GM19193 (cell line): ENCODE measurements at regions not wholly inside any gene's neighbourhood (a gene's known extent, or its start where the extent isn't known, plus 50 kb on each side); places are given as distances from the start of the nearest gene placed in this dataset.

Experiments
- POLR2A ChIP-seq: IDR thresholded peaks from 4 replicates; pipeline ENCODE4 v1.6.1; 2011; ENCODE audit not compliant: insufficient read depth, insufficient read length; ENCODE audit errors: extremely low read depth

DNA sequence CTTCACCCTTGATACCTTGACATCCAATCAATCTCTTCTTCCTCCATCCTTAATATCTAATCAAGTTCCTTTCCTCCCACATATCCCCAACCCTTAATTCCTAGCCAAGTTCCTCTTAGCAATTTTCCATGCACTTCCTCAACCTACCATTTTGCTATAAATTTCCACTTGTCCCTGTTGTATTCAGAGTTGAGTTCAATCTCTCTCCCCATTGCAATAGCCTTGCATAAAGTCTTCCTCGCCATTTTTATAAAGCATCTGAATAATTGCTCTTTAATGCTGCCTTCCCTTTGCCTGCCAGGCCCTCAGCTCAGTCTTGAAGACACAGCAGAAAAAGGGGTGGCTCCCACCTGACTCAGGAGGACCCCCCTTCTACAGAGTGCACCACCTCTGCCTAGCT lies 390.3 kb downstream of the HHIPL2 start:
- no peak for TF ChIP-seq POLR2A

DNA sequence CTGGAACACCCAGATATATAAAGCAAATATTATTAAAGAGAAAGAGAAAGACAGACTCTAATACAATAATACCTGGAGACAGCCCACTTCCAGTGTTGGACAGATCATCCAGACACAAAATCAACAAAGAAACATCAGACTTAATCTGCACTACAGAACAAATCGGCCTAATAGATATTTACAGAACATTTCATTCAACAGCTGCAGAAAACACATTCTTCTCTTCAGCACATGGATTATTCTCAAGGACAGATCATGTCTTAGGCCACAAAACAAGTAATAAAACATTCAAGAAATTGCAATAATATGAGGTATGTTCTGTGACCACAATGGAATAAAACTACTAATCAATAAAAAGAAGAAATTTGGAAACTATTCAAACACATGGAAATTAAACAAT lies 398.3 kb upstream of the DUSP10 start:
- TF ChIP-seq POLR2A, result no peak

DNA sequence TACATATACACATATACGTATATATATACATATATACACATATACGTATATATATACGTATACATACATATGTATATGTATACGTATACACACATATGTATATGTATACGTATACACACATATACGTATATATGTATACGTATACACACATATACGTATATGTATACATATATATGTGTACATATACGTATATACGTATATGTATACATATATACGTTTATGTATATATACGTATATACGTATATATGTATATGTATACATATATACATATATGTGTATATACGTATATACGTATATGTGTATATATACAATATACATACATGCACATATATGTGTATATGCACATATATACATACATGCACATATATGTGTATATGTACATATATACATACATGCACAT lies 396.2 kb upstream of the DUSP10 start:
- no peak for TF ChIP-seq POLR2A

DNA sequence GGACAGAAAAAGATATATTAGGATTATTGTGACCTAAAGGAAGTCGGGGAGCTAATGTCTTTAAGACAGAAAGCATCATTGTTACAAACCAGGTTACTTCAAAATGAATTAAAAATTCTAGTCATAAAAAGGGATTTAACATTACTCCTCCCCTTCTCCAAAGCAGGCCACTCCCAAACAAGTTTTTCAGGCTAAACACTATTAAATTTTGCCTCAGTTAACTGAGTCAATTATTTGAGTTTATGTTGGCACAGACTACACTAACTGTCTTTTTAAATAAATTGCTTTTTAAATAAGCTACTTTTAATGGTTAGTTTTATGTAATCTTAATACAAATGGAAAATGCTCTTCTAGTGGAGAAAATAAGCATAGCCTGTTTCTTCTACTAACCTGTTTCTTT lies 395.0 kb upstream of the DUSP10 start:
- no peak for TF ChIP-seq POLR2A

DNA sequence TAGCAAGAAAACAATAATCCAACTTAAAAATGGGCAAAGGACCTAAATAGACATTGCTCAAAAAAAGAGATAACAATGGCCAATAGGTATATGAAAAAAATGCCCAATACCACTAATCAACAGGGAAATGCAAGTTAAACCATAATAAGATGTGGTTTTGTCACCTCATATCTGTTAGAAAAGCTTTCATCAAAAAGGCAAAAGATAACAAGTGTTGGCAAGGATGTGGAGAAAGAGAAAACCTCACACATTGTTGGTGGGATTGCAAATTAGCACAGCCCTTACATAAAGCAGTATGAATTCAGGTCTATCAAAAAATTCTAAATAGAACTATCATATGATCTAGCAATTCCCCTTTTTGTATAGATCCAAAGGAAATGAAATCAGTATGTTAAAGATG lies 387.2 kb upstream of the DUSP10 start:
- TF ChIP-seq POLR2A, result no peak

DNA sequence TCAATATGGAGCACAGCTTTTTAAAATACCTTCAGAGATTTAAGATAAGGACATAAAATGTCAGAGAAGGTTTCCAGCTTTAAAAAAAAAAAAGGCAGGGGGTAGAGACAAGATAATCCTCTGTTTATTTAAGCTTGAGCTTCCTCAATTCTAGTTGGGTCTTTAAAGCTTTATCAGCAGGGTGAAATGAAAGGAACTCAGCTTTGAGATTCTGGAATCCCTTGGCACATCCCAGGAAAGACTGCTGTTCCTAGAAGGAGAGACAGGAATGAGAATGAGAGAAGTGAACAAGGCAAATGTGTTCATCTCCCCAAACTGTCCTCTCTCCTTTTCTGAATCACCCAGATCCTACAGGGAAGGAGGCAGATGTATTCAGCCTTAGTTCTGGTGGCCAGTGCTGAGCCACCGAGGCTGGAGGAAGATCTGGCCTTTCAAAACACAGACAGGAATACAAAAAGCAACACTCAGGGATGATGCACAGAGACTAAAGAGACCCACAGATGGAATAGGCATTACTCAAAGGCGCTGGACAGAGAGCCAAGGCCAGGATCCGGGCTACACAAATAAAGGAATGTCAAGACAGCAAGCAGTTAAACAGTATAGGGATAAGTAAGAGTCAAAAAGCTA lies 385.8 kb upstream of the DUSP10 start:
- TF ChIP-seq POLR2A, result no peak

DNA sequence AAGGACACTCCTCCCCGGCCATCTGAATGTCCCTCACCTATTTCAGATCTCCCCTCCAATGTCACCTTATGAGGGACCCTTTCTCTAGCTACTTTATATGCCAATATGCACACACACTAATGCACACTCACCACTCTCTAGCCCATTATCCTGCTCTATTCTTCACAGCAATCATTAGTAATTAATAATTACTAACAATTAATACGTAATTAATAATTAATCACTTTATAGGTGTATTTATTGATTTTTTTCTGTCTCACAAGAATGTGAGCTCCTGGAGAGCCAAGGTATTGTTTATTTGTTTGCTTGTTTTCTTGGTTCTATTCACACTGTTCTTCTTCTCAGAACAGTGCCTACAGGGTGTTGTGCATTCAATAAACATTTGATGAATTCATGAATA lies 385.2 kb upstream of the DUSP10 start:
- TF ChIP-seq POLR2A, result no peak

DNA sequence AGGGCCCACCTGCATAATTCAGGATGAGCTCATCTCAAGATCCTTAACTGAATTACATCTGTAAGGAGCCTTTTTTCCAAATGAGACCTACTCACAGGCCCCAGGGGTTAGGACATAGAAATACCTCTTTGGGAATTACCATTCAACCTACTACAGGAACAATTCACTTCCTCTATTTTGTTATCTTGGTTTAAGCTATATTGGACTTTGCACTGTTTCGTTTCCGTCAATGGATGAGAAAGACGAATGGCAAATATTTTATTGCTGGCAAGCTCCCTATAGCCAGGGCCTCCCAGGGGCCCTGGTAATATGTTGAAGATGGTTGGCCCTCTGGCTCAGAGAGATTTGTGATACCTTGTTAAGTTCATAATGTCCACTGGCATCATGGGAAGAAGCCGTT lies 384.2 kb upstream of the DUSP10 start:
- TF ChIP-seq POLR2A, result no peak

DNA sequence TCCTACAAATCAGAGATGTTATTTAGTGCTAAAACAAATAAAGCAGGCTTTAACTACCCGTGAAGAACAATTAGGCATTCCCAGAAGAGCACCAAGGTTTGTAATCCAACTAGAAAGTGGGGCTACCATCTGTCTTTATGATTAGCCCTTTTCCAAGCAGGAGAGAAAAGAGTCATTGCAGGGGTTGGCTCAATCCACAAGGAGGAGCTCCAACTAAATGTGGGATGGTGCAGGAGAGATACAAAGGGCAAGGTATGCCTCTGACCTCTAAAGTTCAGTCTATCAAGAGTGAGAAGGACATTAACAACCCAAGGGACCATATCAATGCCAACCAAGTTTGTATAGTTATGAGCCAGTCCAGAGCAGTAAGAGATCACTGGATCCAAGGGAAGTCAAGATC lies 382.7 kb upstream of the DUSP10 start:
- TF ChIP-seq POLR2A, result no peak

DNA sequence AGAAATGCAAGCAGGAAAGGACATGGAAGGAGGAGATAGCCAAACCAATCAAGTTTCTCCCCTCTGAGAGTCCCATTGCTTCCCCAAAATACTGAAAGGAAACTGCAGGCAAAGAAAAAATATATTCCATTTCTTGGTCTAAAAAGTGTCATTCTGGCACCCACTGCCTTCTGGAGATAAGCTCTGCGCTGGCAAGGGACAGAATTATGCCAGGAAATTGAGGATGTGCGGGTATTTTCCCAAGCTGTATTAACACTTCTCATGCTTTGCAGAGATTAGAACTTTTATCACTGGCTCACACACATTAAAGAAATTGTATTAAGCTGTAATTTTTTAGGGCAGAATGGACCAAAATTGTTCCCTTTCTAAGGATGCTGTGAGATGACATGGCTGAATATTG lies 381.2 kb upstream of the DUSP10 start:
- TF ChIP-seq POLR2A, result no peak

DNA sequence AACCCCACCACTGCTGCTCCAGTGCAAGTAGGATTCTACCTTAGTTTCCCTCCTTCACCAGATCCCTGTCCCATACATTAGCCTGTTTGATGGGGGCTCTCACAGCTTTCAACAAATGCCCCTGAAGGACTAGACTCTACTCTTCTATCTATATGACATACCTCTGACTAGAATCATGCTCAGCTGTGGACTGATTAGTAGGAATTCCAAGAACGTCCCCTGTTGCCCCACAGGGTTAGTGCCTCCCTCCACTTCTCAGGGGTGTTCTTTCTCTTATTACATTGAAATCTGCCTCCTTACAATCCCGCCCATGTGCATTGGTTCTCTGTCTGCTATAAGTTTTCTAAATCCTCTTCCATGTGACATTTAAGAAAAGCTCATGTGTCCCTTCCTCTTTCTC lies 375.9 kb upstream of the DUSP10 start:
- no peak for TF ChIP-seq POLR2A

DNA sequence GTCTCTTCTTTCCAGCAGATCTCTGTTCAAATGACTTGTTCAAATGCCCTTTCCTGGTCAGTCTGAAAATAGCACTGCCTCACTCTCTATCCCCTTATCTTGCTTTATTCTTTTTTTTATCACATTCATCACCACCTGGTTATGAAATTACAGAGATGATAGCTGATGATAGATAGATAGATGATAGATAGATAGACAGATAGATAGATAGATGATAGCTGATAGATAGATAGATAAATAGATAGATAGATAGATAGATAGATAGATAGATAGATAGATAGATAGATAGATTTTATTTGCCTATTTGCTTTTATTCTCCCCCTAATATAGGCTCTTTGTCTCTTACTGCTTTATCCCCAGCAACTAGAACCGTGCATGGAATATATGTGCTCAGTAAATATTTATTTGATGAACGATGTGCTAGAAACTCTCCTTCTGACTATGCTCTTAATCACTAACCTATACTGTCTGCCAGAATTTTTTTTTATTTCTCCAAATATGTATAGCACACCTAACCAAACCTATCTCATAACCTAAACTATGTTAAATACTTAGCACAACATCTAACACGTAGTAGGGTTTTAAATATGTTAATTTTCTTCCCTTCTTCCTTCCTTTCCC lies 372.8 kb upstream of the DUSP10 start:
- no peak for TF ChIP-seq POLR2A

DNA sequence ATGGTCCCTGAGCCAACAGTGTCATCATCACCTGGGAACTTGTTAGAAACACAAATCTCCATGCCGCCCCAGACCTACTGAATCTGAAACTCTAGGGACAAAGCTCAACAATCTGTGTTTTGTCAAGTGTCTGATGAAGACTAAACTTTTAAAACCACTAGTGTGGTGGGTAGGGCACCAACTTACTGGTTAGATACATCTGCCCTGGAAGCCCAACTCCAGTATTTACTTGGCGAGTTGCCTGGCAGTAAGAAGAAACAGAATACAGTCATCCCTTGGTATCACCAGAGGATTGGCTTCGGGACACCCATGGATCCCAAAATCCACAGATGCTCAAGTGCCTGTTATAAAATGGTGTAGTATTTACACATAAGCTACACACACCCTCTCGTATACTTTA lies 367.9 kb upstream of the DUSP10 start:
- no peak for TF ChIP-seq POLR2A

DNA sequence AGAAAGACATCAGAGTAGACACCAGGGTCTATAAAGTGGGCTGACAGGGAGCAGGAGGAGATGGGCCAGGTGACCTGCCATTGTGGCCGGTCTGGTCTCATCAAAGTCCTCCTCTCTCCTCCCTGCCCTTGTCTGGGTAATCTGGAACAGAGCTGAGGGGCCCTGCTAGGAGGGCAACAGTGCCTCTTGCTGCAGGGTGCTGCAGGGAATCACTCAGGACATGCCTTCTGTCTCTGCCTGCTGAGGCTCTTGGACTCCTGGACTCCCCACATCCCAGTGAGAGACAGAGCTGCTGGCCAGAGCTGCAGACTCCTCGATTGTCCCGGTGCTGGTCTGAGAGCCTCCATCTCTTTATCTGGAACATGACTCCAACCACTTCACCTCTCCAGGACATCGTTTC lies 366.1 kb upstream of the DUSP10 start:
- no peak for TF ChIP-seq POLR2A

DNA sequence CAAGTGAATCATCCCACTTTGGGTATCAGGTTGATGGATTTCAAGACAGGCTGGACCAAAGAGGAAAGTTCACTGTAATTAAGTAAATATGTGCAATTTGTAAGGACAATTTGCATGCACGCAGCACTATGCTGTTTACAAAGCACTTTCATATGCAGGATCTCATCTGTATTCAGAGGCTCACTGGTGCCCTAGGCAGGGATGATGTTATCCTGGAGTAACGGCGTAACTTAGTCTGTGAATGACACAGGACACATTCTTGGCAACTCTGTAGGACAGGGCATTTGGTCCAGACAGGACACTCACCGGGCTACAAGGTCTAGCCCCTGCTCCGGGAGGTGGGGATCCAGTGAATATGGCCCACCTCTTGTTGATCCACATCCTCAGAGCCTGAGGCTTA lies 365.4 kb upstream of the DUSP10 start:
- no peak for TF ChIP-seq POLR2A

DNA sequence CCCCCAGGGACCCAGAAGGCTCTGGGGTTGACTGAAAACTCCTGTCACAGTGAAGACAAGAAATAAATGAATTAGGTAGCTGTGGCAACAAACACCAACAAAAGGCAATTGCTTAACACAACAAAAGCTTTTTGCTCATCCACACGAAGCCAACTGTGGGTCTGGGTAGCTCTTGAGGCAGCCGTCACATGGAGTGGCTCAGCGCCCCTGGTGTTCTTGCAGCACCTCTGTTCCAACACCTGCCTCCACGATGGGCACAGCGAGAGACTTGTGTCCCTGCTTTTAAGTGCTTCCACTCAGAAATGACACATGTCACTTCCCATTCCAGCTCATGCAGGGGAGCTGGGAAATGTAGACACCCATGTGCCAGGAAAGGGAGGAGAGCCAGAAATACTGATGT lies 364.5 kb upstream of the DUSP10 start:
- TF ChIP-seq POLR2A, result no peak

DNA sequence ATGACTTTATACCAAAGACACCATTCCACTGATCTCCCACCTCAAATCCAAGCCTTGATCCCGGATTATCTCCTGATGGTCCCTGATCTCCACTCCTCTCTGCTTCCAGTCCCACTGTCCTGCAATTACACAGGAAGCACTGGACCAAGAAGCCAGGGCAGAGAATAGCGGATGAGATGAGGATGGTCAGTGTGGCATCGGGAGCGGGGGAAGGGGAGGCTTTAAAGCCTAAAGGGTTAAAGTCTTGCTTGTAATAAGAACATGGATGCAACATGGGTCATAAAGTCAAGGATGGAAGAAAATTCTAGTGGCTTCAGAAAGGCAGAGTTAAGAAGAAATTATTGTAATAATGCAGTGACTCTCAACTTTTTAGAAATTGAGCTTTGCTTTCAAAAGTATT lies 364.0 kb upstream of the DUSP10 start:
- no peak for TF ChIP-seq POLR2A

DNA sequence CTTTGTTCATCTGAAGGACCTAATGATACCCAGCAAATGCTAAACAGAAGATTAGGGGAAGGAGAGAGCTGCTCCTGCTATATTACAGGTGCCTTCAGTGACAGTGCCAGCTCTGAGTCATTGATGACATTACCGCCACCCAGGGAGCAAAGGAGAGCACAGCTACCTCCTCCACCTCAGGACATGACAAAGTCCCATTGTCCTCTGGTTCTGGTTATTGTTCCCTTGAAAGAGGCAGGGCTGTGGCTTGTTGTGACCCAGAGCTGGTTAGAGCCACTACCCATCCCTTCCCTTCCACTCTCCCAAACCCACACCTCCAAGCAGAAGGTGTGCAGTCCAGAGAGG lies 363.5 kb upstream of the DUSP10 start:
- TF ChIP-seq POLR2A, result no peak

DNA sequence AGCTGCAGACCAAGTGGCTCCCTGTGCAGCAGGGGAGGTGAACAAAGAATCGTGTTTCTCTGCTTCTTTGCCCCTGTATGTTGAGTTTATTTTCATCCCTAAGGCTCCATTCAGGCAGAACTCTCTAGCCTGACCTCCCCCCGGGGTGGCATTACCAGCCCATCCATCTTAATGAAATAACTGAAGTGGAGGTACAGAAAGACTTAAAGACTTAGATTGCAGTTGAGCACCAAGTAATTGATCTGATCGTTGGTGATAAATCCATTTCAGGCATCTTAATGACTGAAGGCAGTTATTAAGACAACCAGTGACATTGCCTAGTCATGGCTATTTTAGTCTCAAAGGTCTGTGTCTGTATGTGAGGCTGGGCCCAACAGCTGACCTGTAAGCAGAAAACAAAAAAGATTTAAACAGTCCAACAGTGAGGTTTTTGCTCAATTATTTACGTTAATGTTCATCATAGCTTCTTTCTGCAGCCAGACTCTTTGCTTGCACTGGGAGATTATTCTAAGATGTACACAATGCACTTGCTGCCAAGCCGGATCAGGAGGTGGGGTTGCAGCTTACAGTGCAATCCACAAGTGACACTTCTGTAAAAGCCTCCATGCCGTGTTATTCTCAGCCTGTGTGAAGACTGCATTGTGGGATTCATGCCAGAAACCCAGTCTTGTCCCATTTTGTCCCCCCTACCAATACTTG lies 363.0 kb upstream of the DUSP10 start:
- TF ChIP-seq POLR2A, result no peak
